ENCODE measurements at regions not wholly inside any gene's neighbourhood (a gene's known extent, or its start where the extent isn't known, plus 50 kb on each side); places are given as distances from the start of the nearest gene placed in this dataset.

DNA sequence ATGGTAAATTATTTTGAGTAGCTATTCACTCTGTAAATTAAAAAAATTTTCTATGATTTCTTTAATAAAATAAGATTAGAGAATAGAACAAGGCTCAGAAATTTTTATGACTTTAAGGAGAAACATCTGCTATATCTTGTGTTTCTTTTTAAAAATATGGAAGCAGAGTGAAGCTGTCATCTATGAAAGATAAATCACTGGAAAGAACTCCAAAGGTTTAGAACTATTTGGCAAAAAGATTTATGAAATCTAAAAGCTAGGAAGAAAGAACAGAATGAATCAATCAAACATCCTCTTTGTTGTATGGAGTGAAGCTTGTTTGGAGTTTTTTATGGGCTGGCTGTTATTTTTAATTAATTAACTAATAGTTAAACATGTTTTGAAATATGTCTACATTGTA, 89.8 kb upstream of the ACTBL2 start:
- Histone ChIP-seq H3K27ac (no peak overlapping the region), H3K9me3 (no peaks in the 10 kb centered on the region), H3K27me3 (no peaks in the 10 kb centered on the region), H3K4me1 (no peaks in the 10 kb centered on the region), H3K36me3 (no peaks in the 10 kb centered on the region), H3K4me3 (no peak overlapping the region)
- TF ChIP-seq POLR2A (IDR thresholded peaks at IDR 0.05) = no peak
- TF ChIP-seq CTCF (IDR thresholded peaks at IDR 0.05) = no peak
- TF ChIP-seq EP300 (IDR thresholded peaks at IDR 0.05) = no peak
- TF ChIP-seq POLR2AphosphoS5 (IDR thresholded peaks at IDR 0.05) = no peak
- no peak for ATAC-seq

- Histone ChIP-seq H3K27ac (no peak overlapping the region), H3K4me3 (no peak overlapping the region), H3K27me3 (no peaks in the 10 kb centered on the region), H3K36me3 (no peaks in the 10 kb centered on the region), H3K4me1 (no peaks in the 10 kb centered on the region), H3K9me3 (no peaks in the 10 kb centered on the region)
- TF ChIP-seq CTCF (IDR thresholded peaks at IDR 0.05) (no peak), POLR2AphosphoS5 (IDR thresholded peaks at IDR 0.05) (no peak), EP300 (IDR thresholded peaks at IDR 0.05) (no peak), POLR2A (IDR thresholded peaks at IDR 0.05) (no peak)
- no peak for ATAC-seq
- 47 to 60% methylated on average over 1 of the region's 1 CpG for WGBS, 2 donors (ENCODE audit: low coverage in 1 of 2)
Measured at GRCh38 chr5:57569601-57570000, 87.0 kb upstream of the ACTBL2 start.

DNA sequence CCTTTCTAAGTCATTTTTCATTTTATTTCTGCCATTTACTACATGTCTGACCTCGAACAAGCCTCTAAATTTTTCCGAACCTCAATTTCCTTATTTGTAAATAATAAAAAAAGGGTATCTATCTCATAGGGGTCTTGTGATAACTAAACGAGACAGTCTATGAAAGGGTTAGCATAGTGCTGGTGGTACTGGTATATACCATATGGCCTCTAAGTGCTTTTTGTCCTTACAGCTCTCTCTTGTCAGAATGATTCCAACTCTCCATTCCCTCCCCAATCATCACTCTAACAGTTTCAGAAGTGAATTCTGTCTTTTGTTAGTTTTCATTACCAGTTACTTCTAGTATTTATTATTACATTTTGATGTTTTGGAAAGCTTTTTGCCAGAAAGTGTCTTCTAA, 85.5 kb upstream of the ACTBL2 start:
- WGBS, 2 donors (ENCODE audit: low coverage in 1 of 2) = 82 to 88% methylated on average over 2 to 3 of the region's 3 CpGs
- no peak overlapping the region for H3K4me3 ChIP-seq
- no peak overlapping the region for H3K27ac ChIP-seq
- no peak for TF ChIP-seq CTCF (IDR thresholded peaks at IDR 0.05)
- TF ChIP-seq POLR2A (IDR thresholded peaks at IDR 0.05) = no peak
- TF ChIP-seq EP300 (IDR thresholded peaks at IDR 0.05) = no peak
- TF ChIP-seq POLR2AphosphoS5 (IDR thresholded peaks at IDR 0.05) = no peak
- no peak for ATAC-seq
- no peaks in the 10 kb centered on the region for H3K4me1 ChIP-seq
- H3K9me3 ChIP-seq = no peaks in the 10 kb centered on the region
- no peaks in the 10 kb centered on the region for H3K36me3 ChIP-seq
- no peaks in the 10 kb centered on the region for H3K27me3 ChIP-seq

GRCh38 chr5:57566914-57567313, 84.3 kb upstream of the ACTBL2 start:
- H3K36me3 ChIP-seq = no peaks in the 10 kb centered on the region
- TF ChIP-seq EP300 (IDR thresholded peaks at IDR 0.05) (no peak), POLR2AphosphoS5 (IDR thresholded peaks at IDR 0.05) (no peak), CTCF (IDR thresholded peaks at IDR 0.05) (no peak), POLR2A (IDR thresholded peaks at IDR 0.05) (no peak)
- 49 to 64% methylated on average over 5 of the region's 5 CpGs for WGBS, 2 donors (ENCODE audit: low coverage in 1 of 2)
- no peaks in the 10 kb centered on the region for H3K4me1 ChIP-seq
- H3K4me3 ChIP-seq = no peak overlapping the region
- no peak overlapping the region for H3K27ac ChIP-seq
- no peak for ATAC-seq
- H3K27me3 ChIP-seq = no peaks in the 10 kb centered on the region
- no peaks in the 10 kb centered on the region for H3K9me3 ChIP-seq

GRCh38 chr5:57561231-57561842, 78.7 kb upstream of the ACTBL2 start:
- H3K4me3 ChIP-seq = no peak overlapping the region
- H3K36me3 ChIP-seq = no peaks in the 10 kb centered on the region
- no peaks in the 10 kb centered on the region for H3K27me3 ChIP-seq
- 33 to 36% methylated on average over 3 of the region's 3 CpGs for WGBS, 2 donors (ENCODE audit: low coverage in 1 of 2)
- no peaks in the 10 kb centered on the region for H3K4me1 ChIP-seq
- H3K27ac ChIP-seq = no peak overlapping the region
- no peaks in the 10 kb centered on the region for H3K9me3 ChIP-seq
- no peak for ATAC-seq
- TF ChIP-seq POLR2A (IDR thresholded peaks at IDR 0.05) = no peak
- TF ChIP-seq CTCF (IDR thresholded peaks at IDR 0.05) = no peak
- TF ChIP-seq EP300 (IDR thresholded peaks at IDR 0.05) = no peak
- TF ChIP-seq POLR2AphosphoS5 (IDR thresholded peaks at IDR 0.05) = no peak
